ENCODE measurements at regions not wholly inside any gene's neighbourhood (a gene's known extent, or its start where the extent isn't known, plus 50 kb on each side); places are given as distances from the start of the nearest gene placed in this dataset.
"Not testable (repeated sequence)": the region's sequence is repeated elsewhere in the genome, so short reads cannot be mapped to it uniquely, and the experiment has no call there.

GRCh38 chr4:23956601-23957364 lies 66.9 kb upstream of the PPARGC1A start:
- DNase-seq (ENCODE audit: low read depth), result no peak

- no peak for DNase-seq (ENCODE audit: low read depth)
These were observed 62.4 kb upstream of the PPARGC1A start for GRCh38 chr4:23952258-23952657.

- DNase-seq (ENCODE audit: low read depth), result no peak
These were observed 58.0 kb upstream of the PPARGC1A start for GRCh38 chr4:23947826-23948225.

GRCh38 chr4:23946299-23946698 lies 56.5 kb upstream of the PPARGC1A start:
- DNase-seq (ENCODE audit: low read depth), result no peak

GRCh38 chr4:23945451-23946017 lies 55.7 kb upstream of the PPARGC1A start:
- no peak for DNase-seq (ENCODE audit: low read depth)

- not testable (repeated sequence) for DNase-seq (ENCODE audit: low read depth)
These were observed 54.7 kb upstream of the PPARGC1A start for GRCh38 chr4:23944556-23944955.

- DNase-seq (ENCODE audit: low read depth), result no peak
These were observed 53.6 kb upstream of the PPARGC1A start for GRCh38 chr4:23943478-23943877.

- DNase-seq (ENCODE audit: low read depth), result no peak
These were observed 52.6 kb upstream of the PPARGC1A start for GRCh38 chr4:23942471-23942870.

Measured in GM04503 (cell line).